ENCODE measurements at regions not wholly inside any gene's neighbourhood (a gene's known extent, or its start where the extent isn't known, plus 50 kb on each side); places are given as distances from the start of the nearest gene placed in this dataset.

DNA sequence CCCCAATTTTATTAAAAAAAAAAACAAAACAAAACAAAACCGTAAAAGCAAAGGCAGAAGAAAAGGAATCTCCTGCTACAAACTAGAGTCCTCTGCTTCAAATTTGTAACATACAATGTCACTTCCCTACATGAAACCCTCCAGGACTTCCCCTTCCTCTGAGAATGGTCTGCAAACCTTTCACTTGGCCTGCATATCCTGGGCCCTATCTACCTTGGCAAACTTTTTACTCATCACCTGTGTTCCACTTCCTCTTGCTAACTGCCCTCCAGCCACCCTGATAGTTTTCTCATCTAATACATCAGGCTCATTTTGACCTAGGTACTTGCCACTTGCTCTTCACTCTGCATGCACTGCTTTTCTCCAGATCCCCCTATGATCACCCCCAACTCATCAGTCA lies 255.5 kb downstream of the ETAA1 start:
- H3K4me3 ChIP-seq (ENCODE audit: control insufficient read depth in 2 of 3, extremely low read depth in 1 of 3, insufficient read depth in 2 of 3, low read depth in 1 of 3, low read length in 3 of 3) = no peak overlapping the region
- no peaks in the 10 kb centered on the region for H3K9me1 ChIP-seq (ENCODE audit: control insufficient read depth, extremely low read depth, insufficient read depth, low read length)
- no peak overlapping the region for H3K27ac ChIP-seq (ENCODE audit: control insufficient read depth, insufficient read depth, low read length)
- FAIRE-seq (no peak), DNase-seq (ENCODE audit: low read depth, low spot score) (no peak)
- no peaks in the 10 kb centered on the region for H3K9me3 ChIP-seq (ENCODE audit: control insufficient read depth, low read depth, low read length)
- H2AFZ ChIP-seq (ENCODE audit: control insufficient read depth, low read length) = no peak overlapping the region
- no peak overlapping the region for H3K9ac ChIP-seq (ENCODE audit: control insufficient read depth, extremely low read depth, insufficient read depth, low read length)
- no peaks in the 10 kb centered on the region for H4K20me1 ChIP-seq (ENCODE audit: control insufficient read depth, extremely low read depth, insufficient read depth, low read length)
- no peak overlapping the region for H3K4me2 ChIP-seq (ENCODE audit: control insufficient read depth, extremely low read depth, insufficient read depth, low read depth, low read length)
- no peaks in the 10 kb centered on the region for H3K27me3 ChIP-seq (ENCODE audit: control insufficient read depth, extremely low read depth, insufficient read depth, low read length)
- no peak for TF ChIP-seq CTCF (optimal IDR thresholded peaks at IDR 0.05 in 1 of 3, IDR thresholded peaks at IDR 0.05 in 1 of 3, conservative IDR thresholded peaks at IDR 0.05 in 1 of 3; ENCODE audit: extremely low read depth in 1 of 3, insufficient read depth in 2 of 3, low read length in 3 of 3)
- TF ChIP-seq EZH2 (IDR thresholded peaks at IDR 0.05; ENCODE audit: low read length) = no peak
- dilution Hi-C loops (cut with MboI; ENCODE audit: extremely low pct_ligation_motif_present, low sequenced_read_pairs) = no loop called here
- H3K79me2 ChIP-seq (ENCODE audit: control insufficient read depth, insufficient read depth, low read length) = no peaks in the 10 kb centered on the region
- no peaks in the 10 kb centered on the region for H3K36me3 ChIP-seq (ENCODE audit: control insufficient read depth in 2 of 2, extremely low read depth in 1 of 2, insufficient read depth in 2 of 2, low read length in 2 of 2)
- no peaks in the 10 kb centered on the region for H3K4me1 ChIP-seq (ENCODE audit: control insufficient read depth, extremely low read depth, insufficient read depth, low read length)

DNA sequence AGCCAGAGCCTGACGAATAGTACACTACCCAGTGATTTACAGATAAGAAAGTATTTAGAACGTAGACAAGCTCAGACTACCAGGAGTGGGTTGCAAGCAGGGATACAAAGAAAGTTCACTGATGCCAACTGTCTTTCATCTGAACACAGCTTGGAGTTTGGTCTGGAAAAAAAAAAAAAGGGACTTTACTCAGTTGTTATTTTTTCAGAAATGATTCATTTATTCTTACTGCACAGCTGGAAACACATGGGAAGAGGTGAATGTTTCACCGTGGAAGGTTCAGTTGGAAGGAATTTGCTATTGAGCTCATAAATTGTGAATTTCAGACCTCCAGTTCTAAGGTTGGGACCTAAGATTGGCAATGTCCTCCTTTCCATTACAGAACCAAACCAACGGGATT lies 259.7 kb downstream of the ETAA1 start:
- Histone ChIP-seq H3K4me3 (ENCODE audit: control insufficient read depth in 2 of 3, extremely low read depth in 1 of 3, insufficient read depth in 2 of 3, low read depth in 1 of 3, low read length in 3 of 3) (no peak overlapping the region), H3K9me1 (ENCODE audit: control insufficient read depth, extremely low read depth, insufficient read depth, low read length) (no peaks in the 10 kb centered on the region), H3K79me2 (ENCODE audit: control insufficient read depth, insufficient read depth, low read length) (no peaks in the 10 kb centered on the region), H3K4me1 (ENCODE audit: control insufficient read depth, extremely low read depth, insufficient read depth, low read length) (no peaks in the 10 kb centered on the region), H4K20me1 (ENCODE audit: control insufficient read depth, extremely low read depth, insufficient read depth, low read length) (no peaks in the 10 kb centered on the region), H3K36me3 (ENCODE audit: control insufficient read depth in 2 of 2, extremely low read depth in 1 of 2, insufficient read depth in 2 of 2, low read length in 2 of 2) (no peaks in the 10 kb centered on the region), H3K4me2 (ENCODE audit: control insufficient read depth, extremely low read depth, insufficient read depth, low read depth, low read length) (no peak overlapping the region), H2AFZ (ENCODE audit: control insufficient read depth, low read length) (no peak overlapping the region), H3K27ac (ENCODE audit: control insufficient read depth, insufficient read depth, low read length) (no peak overlapping the region), H3K9me3 (ENCODE audit: control insufficient read depth, low read depth, low read length) (no peaks in the 10 kb centered on the region), H3K9ac (ENCODE audit: control insufficient read depth, extremely low read depth, insufficient read depth, low read length) (no peak overlapping the region), H3K27me3 (ENCODE audit: control insufficient read depth, extremely low read depth, insufficient read depth, low read length) (no peaks in the 10 kb centered on the region)
- FAIRE-seq = no peak
- dilution Hi-C loops (cut with MboI; ENCODE audit: extremely low pct_ligation_motif_present, low sequenced_read_pairs) = no loop called here
- no peak for DNase-seq (ENCODE audit: low read depth, low spot score)
- TF ChIP-seq CTCF (optimal IDR thresholded peaks at IDR 0.05 in 1 of 3, IDR thresholded peaks at IDR 0.05 in 1 of 3, conservative IDR thresholded peaks at IDR 0.05 in 1 of 3; ENCODE audit: extremely low read depth in 1 of 3, insufficient read depth in 2 of 3, low read length in 3 of 3) = no peak
- no peak for TF ChIP-seq EZH2 (IDR thresholded peaks at IDR 0.05; ENCODE audit: low read length)
